ENCODE measurements at regions not wholly inside any gene's neighbourhood (a gene's known extent, or its start where the extent isn't known, plus 50 kb on each side); places are given as distances from the start of the nearest gene placed in this dataset.

DNA sequence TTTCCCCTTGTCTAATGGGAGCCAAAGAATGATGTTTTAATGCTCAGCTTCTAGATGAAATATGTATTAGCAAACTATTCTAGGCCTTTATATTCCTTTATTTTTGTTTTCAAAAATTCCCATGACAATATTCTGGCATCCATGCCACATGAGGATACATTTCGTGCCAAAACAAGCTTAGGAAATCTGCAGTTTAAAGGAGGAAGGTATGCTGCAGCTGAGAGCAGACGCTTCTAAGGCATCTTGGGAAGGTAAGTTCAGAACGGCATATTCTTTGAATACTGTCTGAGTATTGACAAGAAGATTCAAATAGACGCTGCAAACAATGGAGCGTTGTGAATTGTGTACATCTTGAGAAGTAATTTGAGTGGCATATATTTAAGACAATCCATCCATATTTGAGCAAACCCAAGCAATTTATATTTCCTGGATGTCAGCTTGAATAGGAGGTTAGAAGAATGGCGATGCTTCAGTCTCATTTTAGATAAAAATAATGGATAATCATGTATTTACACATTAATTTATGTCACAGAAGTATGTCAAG, 158.6 kb downstream of the RAP2B start:
- TF ChIP-seq, protein P1, sequence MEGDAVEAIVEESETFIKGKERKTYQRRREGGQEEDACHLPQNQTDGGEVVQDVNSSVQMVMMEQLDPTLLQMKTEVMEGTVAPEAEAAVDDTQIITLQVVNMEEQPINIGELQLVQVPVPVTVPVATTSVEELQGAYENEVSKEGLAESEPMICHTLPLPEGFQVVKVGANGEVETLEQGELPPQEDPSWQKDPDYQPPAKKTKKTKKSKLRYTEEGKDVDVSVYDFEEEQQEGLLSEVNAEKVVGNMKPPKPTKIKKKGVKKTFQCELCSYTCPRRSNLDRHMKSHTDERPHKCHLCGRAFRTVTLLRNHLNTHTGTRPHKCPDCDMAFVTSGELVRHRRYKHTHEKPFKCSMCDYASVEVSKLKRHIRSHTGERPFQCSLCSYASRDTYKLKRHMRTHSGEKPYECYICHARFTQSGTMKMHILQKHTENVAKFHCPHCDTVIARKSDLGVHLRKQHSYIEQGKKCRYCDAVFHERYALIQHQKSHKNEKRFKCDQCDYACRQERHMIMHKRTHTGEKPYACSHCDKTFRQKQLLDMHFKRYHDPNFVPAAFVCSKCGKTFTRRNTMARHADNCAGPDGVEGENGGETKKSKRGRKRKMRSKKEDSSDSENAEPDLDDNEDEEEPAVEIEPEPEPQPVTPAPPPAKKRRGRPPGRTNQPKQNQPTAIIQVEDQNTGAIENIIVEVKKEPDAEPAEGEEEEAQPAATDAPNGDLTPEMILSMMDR (IDR thresholded peaks at IDR 0.05) = no peak
- no peak for TF ChIP-seq POLR2A (IDR thresholded peaks at IDR 0.05)

Data from adrenal gland (tissue), 5 donors.